ENCODE measurements at regions not wholly inside any gene's neighbourhood (a gene's known extent, or its start where the extent isn't known, plus 50 kb on each side); places are given as distances from the start of the nearest gene placed in this dataset.
"Not testable (repeated sequence)": the region's sequence is repeated elsewhere in the genome, so short reads cannot be mapped to it uniquely, and the experiment has no call there.

- H3K4me3 ChIP-seq (replicated peaks; ENCODE audit: low read depth, low read length), result no peak overlapping the region
- no peaks in the 10 kb centered on the region; the same call in 1 of the 2 replicates for H3K27me3 ChIP-seq (replicated peaks; ENCODE audit: control insufficient read depth, insufficient read depth, low read length)
- TF ChIP-seq CTCF (IDR thresholded peaks at IDR 0.05; ENCODE audit: insufficient read depth, low read length, poor library complexity, severe bottlenecking), result no peak
- H3K36me3 ChIP-seq (ENCODE audit: control insufficient read depth, insufficient read depth, low read length), result no peaks in the 10 kb centered on the region
- DNase-seq (ENCODE audit: extremely low read depth, insufficient read length), result no peak
Observed at GRCh38 chr7:69374044-69374425, 224.2 kb upstream of the AUTS2 start.

GRCh38 chr7:69377191-69377590 lies 221.1 kb upstream of the AUTS2 start:
- H3K36me3 ChIP-seq (ENCODE audit: control insufficient read depth, insufficient read depth, low read length), result no peaks in the 10 kb centered on the region
- DNase-seq (ENCODE audit: extremely low read depth, insufficient read length), result no peak
- no peak overlapping the region for H3K4me3 ChIP-seq (replicated peaks; ENCODE audit: low read depth, low read length)
- no peak for TF ChIP-seq CTCF (IDR thresholded peaks at IDR 0.05; ENCODE audit: insufficient read depth, low read length, poor library complexity, severe bottlenecking)
- no peaks in the 10 kb centered on the region; the same call in 1 of the 2 replicates for H3K27me3 ChIP-seq (replicated peaks; ENCODE audit: control insufficient read depth, insufficient read depth, low read length)

- Histone ChIP-seq H3K36me3 (ENCODE audit: control insufficient read depth, insufficient read depth, low read length) (no peaks in the 10 kb centered on the region), H3K27me3 (replicated peaks; ENCODE audit: control insufficient read depth, insufficient read depth, low read length) (no peaks in the 10 kb centered on the region), H3K4me3 (replicated peaks; ENCODE audit: low read depth, low read length) (no peak overlapping the region)
- TF ChIP-seq CTCF (IDR thresholded peaks at IDR 0.05; ENCODE audit: insufficient read depth, low read length, poor library complexity, severe bottlenecking), result no peak
- DNase-seq (ENCODE audit: extremely low read depth, insufficient read length), result no peak
Observed at GRCh38 chr7:69388452-69389137, 209.7 kb upstream of the AUTS2 start.

- no peak for TF ChIP-seq CTCF (IDR thresholded peaks at IDR 0.05; ENCODE audit: insufficient read depth, low read length, poor library complexity, severe bottlenecking)
- Histone ChIP-seq H3K27me3 (replicated peaks; ENCODE audit: control insufficient read depth, insufficient read depth, low read length) (no peaks in the 10 kb centered on the region), H3K4me3 (replicated peaks; ENCODE audit: low read depth, low read length) (no peak overlapping the region), H3K36me3 (ENCODE audit: control insufficient read depth, insufficient read depth, low read length) (no peaks in the 10 kb centered on the region)
- no peak for DNase-seq (ENCODE audit: extremely low read depth, insufficient read length)
Observed at GRCh38 chr7:69389216-69389615, 209.1 kb upstream of the AUTS2 start.

GRCh38 chr7:69393912-69394311 lies 204.4 kb upstream of the AUTS2 start:
- DNase-seq (ENCODE audit: extremely low read depth, insufficient read length); H3K4me3 ChIP-seq (replicated peaks; ENCODE audit: low read depth, low read length); H3K36me3 ChIP-seq (ENCODE audit: control insufficient read depth, insufficient read depth, low read length); H3K27me3 ChIP-seq (replicated peaks; ENCODE audit: control insufficient read depth, insufficient read depth, low read length): not testable (repeated sequence)

- Histone ChIP-seq H3K36me3 (ENCODE audit: control insufficient read depth, insufficient read depth, low read length) (no peaks in the 10 kb centered on the region), H3K27me3 (replicated peaks; ENCODE audit: control insufficient read depth, insufficient read depth, low read length) (no peaks in the 10 kb centered on the region), H3K4me3 (replicated peaks; ENCODE audit: low read depth, low read length) (no peak overlapping the region)
- DNase-seq (ENCODE audit: extremely low read depth, insufficient read length), result no peak
- no peak for TF ChIP-seq CTCF (IDR thresholded peaks at IDR 0.05; ENCODE audit: insufficient read depth, low read length, poor library complexity, severe bottlenecking)
Observed at GRCh38 chr7:69395061-69395714, 203.1 kb upstream of the AUTS2 start.

Data from GM06990 (cell line).